GM21528 (cell line): ENCODE measurements at regions not wholly inside any gene's neighbourhood (a gene's known extent, or its start where the extent isn't known, plus 50 kb on each side); places are given as distances from the start of the nearest gene placed in this dataset.
"Not testable (repeated sequence)": the region's sequence is repeated elsewhere in the genome, so short reads cannot be mapped to it uniquely, and the experiment has no call there.

Source experiments
- ATAC-seq: cut with Tn5 transposase; IDR thresholded peaks from one replicate; pipeline ENCODE4 v1.9.1; 2021; ENCODE audit warnings: mild to moderate bottlenecking, moderate library complexity; ENCODE audit not compliant: unreplicated experiment, low FRiP score

DNA sequence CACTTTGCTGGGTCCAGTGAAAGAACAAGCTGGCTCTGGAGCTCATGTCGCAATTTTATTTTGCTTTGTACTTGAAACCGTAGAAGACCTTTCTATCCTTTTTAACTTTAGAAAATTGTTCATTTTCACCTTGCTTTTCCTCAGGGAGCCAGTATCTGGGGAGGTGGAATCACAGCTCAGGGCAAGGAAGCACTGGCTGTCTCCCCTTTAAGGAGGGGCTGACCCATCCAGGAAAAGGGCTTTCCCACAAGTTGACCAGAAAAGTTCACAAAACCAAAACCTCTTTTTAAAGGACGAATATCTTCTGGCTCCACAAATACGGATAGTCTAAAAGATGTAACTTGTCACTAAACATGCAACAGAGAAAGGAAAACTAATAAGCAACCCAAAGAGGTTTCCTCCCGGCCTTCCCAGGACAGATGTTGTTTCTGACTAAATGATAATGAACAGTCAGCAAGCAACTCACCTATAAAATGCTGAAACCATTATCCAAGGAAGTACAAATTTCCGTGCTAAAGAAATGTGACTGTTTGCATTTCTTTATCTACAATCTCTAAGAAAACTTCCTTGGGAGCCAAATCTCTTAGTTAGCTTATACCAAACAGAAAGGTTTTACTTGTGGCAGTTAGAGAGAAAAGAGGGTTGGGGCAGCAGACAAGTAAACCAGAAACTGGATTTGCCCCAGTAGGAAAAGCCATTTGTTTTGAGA lies 278.2 kb downstream of the PLK2 start:
- ATAC-seq: no peak

DNA sequence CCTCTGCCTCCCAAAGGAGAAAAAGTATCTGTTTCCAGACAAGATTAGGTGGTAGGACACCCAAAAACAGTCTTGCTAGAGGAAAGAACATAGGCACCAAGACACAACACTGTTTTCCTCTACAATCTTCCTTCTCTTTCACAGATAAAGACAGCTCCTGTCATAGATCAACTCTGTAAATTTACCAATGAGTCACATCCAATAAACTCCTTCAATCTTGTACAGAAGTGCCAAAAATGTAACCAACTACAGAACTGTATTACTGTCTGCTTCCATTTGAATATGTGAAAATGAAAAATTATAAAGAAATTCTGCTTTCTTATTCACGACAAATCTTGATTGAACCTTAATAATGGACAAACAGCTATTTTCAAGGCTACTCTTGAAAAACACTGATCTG lies 286.9 kb downstream of the PLK2 start:
- no peak for ATAC-seq

DNA sequence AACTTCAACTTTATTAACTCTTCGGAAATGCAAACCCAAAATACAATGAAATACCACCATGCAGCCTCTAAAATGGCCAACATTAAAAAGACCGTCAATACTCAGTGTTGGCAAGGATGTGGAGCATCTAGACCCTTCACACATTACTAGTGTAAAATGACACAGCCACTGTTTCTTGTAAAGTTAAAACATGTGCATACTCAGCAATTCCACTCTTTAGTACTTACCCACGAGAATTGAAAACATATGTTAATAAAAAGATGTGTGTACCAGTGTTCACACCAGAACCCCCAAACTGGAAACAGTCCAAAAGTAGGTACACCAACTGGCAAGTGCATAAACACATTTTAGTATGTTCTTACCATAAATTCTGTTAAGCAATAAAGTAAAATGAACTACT lies 294.7 kb downstream of the PLK2 start:
- ATAC-seq: no peak

DNA sequence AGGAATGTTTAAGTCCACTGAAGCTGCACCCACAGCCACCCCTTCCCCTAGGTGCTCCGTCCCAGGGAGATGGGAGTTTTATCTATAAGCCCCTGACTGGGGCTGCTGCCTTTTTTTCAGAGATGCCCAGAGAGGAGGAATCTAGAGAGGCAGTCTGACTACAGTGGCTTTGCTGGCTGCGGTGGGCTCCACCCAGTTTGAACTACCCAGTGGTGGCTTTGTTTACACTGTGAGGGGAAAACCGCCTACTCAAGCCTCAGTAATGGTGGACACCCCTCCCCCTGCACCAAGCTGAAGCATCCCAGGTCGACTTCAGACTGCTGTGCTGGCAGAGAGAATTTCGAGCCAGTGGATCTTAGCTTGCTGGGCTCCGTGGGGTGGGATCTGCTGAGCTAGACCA lies 298.0 kb downstream of the PLK2 start:
- not testable (repeated sequence) for ATAC-seq

DNA sequence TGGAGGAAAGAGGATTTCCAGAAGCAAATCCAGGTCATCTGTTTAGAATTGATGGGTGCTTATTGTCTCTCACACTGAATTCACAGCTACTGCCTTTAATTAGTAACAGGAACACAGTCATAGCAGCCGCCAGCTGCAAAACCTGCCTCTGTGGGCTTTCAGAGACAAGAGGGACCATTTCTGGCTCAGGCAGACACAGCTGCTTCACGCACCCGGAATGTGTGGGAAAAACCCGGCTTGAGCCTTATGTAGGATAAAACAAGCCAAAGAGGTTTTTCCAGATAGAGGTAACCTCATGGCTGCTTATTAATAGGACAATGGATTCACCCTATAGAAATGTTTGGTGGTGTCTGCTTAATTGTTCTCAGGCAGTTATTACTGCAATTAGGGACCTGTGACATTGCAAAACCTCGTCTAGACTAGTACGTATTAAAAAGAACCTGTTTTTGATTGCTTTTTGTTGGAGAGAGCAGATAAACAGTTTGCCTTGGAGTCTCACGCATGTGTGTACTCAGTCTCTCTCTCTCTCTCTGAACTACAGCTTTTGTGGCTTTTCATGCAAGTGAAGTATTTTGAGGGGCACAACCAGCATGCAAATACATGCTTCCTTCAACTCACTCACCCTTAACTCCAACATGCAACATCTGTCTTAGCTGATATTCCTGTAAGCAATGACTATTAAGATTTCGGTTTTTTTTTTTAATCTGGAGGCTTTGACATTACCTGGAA lies 302.7 kb downstream of the PLK2 start:
- no peak for ATAC-seq

DNA sequence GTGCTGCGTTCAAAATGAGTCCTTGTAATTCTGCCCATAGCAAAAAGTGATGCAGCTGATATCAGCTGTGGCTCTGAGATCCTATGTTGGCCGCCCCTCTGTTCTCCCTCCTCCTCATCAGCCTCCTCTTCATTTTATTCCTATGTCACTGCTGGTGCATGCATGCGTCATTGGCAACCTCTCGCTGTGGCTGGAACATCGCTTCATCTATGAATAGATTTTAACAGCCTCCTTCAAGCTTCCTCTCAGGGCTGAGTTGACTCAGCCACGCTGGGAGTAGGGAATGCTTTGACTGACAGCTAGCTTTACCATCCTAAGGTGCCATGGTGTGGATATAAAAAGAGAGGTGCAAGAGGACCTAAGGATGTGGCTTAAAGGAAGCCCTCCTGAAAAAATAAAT lies 303.5 kb downstream of the PLK2 start:
- no peak for ATAC-seq

DNA sequence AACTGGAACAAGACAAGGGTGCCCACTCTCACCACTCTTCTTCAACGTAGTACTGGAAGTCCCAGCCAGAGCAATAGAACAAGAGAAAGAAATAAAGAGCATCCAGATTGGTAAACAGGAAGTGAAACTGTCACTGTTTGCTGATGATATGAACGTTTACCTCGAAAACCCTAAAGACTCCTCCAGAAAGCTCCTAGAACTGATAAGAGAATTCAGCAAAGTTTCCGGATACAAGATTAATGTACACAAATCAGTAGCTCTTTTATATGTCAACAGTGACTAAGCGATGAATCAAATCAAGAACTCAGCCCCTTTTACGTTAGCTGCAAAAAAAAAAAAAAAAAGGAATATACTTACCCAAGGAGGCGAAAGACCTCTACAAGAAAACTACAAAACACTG lies 306.6 kb downstream of the PLK2 start:
- ATAC-seq: no peak

DNA sequence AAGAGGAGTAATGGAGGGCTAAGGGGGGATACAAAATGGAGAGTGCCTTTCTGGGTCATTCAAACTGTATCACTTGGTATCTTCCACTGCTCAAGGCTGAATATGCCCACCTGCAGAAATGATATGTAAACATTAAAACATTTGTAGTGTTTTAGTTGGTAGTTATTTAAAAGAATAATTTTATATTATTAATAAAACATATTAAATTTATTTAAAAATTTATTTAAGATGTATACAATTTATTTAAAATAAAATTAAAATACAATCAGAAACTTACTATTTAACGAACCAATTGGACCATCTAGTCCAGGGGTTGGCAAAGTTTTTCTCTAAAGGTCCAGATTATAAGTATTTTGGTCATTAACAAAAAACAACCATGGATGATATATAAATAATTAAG lies 308.5 kb downstream of the PLK2 start:
- ATAC-seq: no peak

DNA sequence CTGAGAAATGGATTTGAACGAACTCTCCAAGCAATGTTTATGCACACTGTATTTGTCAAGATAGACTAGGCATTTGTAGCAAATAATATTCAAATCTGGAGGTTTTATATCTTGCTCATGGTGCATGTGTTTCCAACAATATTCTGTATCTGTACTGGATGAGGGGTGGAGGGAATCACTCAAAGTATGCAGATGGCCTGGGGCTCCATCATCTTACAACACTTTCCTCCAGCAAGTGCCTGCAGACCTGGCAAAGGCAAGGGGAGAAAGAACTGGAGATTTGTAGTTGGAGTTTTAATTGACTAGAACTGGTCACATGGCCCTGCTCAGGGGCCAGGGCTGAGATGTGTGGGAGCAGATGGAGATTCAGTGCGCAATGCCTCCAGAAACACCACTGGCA lies 309.0 kb downstream of the PLK2 start:
- ATAC-seq: no peak

DNA sequence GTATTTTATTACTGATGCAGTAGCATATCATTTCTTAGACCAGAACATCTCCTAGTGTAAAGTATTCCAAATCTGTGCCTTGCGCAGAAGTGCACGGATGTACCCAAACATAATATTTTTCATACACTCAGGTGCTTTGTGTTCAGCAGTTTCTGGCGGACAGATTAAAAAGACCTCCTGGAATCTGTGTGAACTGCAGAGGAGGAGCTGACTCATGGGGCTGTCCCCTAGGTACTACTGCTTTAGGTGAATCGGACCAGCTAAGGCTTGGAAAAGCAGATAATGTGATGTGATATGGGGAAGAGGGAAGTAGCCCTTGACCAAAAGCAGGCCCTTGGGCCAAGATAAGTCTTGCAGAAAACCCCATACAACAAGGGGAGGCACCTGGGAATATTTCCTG lies 310.1 kb downstream of the PLK2 start:
- no peak for ATAC-seq

DNA sequence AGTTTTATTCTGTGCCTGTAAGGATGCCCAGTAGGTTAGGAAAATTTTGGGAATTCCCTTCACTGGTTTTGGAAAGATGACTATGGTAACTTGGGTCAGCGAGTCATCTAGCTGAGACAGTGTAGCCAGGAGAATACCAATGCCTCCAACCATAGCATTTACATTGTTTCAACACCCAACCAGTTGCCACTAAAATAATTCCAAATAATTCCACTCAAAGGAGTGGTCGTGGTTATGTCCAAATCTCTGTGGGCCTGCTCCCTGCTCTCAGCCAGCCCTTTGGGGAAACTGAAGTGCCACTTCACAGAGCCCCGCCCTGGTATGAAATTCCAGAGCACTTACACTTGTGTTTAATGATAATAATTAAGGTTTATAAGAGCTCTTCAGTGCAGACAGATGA lies 310.5 kb downstream of the PLK2 start:
- ATAC-seq: no peak

DNA sequence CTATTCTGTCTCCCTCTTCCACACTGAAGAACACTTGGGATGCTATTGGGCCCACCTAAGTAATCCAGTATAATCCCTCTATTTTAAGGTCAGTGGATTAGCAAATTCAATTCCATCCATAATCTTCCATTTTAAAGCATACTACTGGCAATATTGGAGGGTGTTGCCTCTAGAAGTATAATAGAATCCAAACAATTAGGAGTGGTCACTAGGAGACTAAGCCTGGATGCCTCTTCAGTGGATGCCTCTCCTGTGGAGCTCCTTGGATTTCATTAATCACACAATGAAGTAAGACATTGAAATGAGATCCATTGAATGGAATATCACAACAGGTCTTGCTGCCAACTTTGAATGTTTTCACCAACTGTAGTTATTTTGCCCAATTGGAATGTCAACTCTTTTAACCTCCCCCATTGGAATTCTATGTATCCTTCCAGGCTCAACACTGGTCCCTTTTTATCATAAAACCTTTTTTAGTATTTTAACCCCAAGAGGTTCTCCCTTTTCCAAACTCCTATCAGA lies 311.6 kb downstream of the PLK2 start:
- no peak for ATAC-seq

DNA sequence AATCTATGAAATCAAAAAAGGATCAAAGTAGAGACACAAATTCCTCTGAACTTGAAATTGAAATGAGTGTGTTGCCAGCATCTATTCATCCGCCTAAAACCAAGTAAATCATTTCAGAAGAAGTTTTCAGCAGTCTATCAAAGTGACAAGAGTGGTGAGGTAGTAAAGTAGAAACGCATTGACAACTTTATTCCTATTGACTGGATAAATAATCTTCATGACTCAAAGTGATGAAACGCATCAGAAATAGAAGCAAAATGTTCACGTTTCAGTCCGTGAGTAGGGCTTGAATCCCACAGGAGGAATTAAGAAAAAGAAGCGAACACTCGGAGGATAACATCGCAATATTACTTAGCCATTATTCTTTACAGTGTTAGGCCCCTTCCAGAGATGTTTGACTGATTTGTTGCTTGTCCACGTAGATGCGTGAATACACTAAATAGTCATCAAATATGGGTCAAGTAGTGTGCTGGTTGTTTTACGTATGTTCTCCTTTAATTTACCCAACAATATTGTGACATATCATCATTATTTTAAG lies 314.4 kb downstream of the PLK2 start:
- ATAC-seq: no peak

DNA sequence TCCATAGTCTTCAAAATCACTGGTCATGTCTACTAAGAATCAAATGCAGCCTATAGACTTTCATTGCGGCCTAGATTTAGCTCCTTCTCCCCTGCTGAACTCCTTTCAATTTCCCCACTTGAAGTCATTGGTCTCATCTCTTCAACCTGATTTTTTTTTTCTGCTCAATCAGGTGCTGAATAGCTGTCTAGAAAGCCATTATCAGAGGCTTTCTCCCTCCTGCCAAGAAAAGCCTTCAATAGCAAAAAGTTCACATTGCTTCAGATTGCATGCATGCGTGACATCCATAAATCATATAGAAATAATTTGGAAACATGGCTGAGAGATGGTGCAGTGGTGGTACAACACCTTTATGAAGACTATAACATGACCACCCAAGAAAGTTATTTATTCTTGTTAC lies 316.2 kb downstream of the PLK2 start:
- no peak for ATAC-seq

DNA sequence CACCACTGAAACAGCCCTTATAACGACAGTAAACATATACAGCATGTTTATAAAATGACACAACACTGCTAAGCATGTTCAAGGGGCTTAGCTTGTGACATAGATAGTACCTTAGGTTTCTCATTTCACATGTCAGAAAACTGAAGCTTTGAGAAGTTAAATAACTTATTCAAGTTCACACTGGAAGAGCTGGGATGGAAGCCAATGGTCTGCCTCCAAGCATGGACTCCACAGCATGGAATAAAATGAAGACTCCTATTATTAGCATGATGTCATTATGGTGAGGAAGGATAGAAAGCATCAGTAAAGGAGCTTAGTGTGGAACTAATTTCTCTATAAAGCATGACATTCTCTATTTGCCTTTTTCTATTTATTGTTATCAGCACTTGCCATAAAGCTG lies 316.7 kb downstream of the PLK2 start:
- no peak for ATAC-seq

DNA sequence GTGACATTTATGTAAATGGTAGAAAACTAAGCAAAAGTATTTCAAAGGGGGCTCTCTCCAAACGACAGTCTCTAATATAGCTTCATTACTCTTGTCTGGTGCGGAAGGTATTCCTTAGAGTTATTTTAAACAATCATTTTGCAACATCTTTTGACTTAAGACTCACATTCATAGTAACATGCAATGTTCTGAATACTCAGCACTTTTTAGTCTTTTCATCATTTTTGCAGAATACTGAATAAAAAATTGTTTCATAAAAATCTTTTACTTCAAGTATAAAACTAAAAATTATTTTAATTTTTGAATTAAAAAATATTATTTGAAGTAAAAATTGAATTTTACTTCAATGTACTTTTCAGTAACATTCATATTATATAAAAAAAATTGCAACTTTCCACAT lies 321.1 kb downstream of the PLK2 start:
- no peak for ATAC-seq

DNA sequence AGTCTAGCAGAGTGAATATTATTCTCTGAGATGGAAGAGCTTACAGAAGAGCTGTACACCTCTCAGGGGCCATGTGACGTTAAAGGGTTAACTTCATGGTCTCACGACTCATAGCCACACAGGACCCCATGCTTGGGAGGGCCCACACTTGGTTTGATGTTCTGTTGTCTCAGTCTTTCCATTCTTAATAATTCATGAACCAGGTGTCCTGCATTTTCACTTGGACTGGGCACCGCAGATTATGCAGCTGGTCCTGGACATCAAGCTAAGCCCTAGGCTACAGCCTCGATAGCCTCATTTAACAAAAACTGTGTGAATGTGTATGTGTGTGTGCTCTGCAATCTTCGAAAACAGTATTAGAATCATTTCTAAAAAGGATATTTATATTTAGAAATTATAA lies 323.5 kb downstream of the PLK2 start:
- ATAC-seq: no peak

DNA sequence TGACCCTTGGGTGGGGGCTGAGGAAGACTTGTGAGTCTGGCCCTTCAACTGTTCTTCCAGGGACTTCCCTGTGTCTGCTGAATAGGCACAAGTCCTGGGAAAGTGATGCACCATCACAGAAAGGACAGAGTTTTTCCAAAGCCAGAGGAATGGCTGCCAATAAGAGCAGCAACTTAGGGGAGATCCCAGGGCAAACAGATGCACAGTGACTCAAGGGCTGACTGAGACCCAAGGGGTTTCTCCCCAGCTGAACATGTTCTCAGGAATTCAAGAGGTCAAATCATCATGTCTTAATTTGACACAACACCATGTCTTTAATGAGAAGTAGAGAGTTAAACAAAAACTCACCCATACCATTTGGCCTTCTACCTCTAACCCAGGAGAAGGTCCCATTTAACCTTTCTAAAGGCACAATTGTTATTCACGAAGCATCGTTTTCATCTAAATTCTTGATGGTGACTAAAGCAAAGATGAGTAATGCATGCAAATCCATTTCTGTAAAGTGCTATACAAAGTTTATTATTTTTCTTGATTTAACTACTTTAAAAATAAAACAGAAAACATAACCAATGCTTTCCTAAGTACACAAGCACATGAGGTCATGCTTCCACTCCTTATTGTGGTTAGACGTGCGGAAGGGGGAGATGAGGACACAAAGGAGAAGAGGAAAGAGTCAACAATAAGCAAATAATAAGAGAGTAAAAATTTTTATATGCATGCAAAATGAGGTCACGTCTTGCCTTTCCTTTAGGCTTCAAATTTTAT lies 324.1 kb downstream of the PLK2 start:
- ATAC-seq: no peak

DNA sequence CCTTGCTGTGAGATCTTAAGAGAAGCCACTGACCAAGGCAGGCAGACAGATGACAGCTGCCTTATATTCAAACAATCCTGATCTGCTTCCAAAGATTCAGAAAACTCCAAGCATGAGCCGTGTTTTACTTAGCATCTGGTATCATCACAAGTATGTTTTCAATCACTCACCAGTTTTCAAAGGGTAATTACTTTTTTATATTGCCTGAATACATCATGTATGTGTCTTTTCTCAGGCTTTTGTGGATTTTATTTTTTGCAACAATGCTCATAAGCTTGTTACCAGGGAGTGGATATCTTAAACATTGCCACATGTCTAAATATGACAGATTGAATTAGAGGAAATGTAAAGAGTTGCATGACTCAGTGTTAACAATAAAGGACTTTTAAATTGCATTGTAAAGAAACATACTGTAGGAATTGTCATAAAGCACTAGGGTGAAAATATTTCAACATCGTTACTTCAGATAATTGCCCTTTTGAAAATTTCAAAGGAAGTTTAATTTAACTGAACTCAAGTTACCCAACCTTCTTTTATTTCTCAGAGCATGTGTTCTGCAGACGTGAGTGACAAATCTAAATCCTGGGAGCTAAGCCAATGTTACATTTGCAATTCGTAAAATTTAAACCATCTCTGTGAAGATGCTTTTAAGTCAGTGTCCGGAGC lies 326.1 kb downstream of the PLK2 start:
- ATAC-seq: no peak

DNA sequence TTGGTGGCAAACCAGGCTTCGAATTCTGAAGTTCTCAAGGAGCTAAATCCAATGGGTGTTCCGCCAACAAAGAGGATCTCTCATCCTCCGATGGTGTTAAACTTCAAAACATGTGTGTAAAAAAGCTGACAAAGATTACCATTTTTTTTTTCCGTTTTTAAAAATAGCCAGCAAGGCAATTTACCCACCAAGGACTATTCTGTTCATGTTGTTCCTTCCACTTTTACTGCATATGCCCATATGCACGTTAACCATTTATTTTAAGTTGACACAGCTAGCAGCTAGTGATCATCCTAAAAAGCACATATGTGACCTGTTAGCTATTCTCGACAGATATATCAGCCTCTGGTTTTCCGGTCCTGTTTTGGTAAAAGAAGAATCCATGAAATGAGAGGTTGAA lies 326.7 kb downstream of the PLK2 start:
- ATAC-seq: no peak
